ENCODE measurements at regions not wholly inside any gene's neighbourhood (a gene's known extent, or its start where the extent isn't known, plus 50 kb on each side); places are given as distances from the start of the nearest gene placed in this dataset.

DNA sequence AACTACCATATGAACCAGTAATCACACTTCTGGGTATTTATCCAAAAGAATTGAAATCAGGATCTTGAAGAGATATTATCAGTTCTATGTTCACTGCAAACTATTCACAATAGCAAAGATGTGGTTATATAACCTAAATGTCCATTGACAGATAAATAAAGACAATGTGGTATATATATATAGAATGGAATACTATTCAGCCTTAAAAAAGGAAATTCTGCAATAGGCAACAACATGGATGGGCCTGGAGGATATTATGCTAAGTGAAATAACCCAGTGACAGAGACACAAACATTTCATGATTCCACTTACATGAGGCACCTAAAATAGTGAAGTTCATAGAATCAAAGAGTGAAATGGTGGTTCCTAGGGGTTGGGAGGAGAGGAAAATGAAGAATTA lies 90.6 kb upstream of the CDK1 start:
- TF ChIP-seq, protein P1, sequence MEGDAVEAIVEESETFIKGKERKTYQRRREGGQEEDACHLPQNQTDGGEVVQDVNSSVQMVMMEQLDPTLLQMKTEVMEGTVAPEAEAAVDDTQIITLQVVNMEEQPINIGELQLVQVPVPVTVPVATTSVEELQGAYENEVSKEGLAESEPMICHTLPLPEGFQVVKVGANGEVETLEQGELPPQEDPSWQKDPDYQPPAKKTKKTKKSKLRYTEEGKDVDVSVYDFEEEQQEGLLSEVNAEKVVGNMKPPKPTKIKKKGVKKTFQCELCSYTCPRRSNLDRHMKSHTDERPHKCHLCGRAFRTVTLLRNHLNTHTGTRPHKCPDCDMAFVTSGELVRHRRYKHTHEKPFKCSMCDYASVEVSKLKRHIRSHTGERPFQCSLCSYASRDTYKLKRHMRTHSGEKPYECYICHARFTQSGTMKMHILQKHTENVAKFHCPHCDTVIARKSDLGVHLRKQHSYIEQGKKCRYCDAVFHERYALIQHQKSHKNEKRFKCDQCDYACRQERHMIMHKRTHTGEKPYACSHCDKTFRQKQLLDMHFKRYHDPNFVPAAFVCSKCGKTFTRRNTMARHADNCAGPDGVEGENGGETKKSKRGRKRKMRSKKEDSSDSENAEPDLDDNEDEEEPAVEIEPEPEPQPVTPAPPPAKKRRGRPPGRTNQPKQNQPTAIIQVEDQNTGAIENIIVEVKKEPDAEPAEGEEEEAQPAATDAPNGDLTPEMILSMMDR (IDR thresholded peaks at IDR 0.05; ENCODE audit: low read depth, low read length): no peak
- TF ChIP-seq EZH2phosphoT487 (IDR thresholded peaks at IDR 0.05; ENCODE audit: low read depth): no peak
